ENCODE measurements at regions not wholly inside any gene's neighbourhood (a gene's known extent, or its start where the extent isn't known, plus 50 kb on each side); places are given as distances from the start of the nearest gene placed in this dataset.

DNA sequence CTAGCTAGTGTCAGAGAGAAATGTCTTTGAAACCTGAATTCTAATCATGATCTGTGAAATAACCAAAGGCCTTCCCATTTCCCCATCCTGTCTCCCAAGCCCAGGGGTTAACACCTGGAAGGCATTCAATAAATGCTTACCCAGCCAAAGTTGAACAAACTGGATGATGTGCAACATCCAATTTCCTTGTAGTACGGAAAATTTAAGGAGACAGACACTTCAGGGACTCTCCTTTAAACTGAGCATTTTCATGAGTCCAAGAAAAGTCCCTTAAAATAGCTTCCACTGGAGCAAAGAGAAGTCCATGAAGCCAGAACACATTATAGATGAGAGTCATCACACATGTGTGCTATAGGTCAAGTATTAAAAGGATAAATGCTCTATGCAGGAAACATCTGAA lies 271.2 kb downstream of the RAB28 start:
- Histone ChIP-seq H3K4me1 (peaks cover 0 to under 1% (median 0%) of the 10 kb centered on the region in 4 donors), H3K9me3 (peaks cover 0 to 6% (median 0%) of the 10 kb centered on the region in 4 donors), H3K27me3 (no peaks in the 10 kb centered on the region), H3K36me3 (no peaks in the 10 kb centered on the region), H3K4me3 (no peak overlapping the region), H3K27ac (no peak overlapping the region)
- no peak for DNase-seq (ENCODE audit: low spot score in 2 of 2)
- 83 to 90% methylated on average over 1 of the region's 1 CpG for WGBS, 2 donors
- no peak for TF ChIP-seq EP300 (IDR thresholded peaks at IDR 0.05)

DNA sequence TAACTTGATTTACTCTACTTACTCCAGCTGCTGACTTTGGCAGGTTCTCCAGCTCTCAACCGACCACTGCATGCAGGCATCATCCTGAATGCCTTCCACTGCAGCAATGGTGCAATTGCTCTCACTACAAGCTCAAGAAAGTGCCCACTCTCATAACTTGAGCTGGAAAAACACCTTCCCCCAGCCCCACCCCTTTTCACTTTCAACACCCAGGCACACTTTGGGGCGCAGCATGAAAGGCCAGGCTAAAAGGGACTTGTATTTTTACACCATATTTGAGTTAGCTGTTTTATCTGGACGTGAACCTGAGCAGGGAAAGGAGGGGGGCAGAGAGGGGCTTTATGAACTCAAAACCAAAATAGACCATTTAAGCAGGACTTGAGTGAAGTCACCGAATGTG lies 274.5 kb downstream of the RAB28 start:
- no peaks in the 10 kb centered on the region for H3K9me3 ChIP-seq
- no peak overlapping the region for H3K4me3 ChIP-seq
- 79 to 80% methylated on average over 4 of the region's 4 CpGs for WGBS, 2 donors
- no peaks in the 10 kb centered on the region for H3K27me3 ChIP-seq
- no peaks in the 10 kb centered on the region for H3K36me3 ChIP-seq
- no peak overlapping the region for H3K27ac ChIP-seq
- no peaks in the 10 kb centered on the region for H3K4me1 ChIP-seq
- DNase-seq (ENCODE audit: low spot score in 2 of 2) = no peak
- no peak for TF ChIP-seq POLR2A (IDR thresholded peaks at IDR 0.05)
- TF ChIP-seq, protein P1, sequence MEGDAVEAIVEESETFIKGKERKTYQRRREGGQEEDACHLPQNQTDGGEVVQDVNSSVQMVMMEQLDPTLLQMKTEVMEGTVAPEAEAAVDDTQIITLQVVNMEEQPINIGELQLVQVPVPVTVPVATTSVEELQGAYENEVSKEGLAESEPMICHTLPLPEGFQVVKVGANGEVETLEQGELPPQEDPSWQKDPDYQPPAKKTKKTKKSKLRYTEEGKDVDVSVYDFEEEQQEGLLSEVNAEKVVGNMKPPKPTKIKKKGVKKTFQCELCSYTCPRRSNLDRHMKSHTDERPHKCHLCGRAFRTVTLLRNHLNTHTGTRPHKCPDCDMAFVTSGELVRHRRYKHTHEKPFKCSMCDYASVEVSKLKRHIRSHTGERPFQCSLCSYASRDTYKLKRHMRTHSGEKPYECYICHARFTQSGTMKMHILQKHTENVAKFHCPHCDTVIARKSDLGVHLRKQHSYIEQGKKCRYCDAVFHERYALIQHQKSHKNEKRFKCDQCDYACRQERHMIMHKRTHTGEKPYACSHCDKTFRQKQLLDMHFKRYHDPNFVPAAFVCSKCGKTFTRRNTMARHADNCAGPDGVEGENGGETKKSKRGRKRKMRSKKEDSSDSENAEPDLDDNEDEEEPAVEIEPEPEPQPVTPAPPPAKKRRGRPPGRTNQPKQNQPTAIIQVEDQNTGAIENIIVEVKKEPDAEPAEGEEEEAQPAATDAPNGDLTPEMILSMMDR (IDR thresholded peaks at IDR 0.05) = no peak
- TF ChIP-seq EP300 (IDR thresholded peaks at IDR 0.05) = no peak

DNA sequence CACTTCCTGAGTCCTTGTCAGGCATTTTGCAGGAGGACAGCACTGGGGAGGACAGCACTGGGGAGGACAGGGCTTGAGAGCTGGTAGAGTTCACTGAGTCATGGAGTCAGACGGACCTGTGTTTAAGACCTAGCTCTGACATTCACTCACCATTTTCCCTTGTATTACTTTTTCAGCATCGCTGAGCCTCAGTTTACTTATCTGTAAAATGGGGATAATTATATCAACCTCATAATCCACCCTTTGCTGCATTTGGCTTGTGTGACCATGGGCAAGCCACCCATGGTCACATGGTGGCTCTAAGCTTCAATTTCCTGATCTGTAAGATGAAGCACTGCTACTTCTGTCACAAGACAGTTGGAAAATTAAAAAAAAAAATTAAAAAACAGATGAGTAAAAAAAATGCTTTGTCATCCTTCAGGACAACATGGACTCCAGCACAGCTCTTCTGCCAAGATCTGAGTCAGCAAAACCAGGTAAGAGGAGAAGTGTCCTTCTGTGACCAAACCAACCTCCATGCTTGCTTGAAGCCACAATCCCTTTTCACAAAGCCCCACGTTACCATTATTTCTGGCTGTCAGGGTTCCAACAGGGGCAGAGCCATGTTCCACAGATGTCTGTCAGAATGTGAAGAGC lies 275.5 kb downstream of the RAB28 start:
- WGBS, 2 donors = 88 to 96% methylated on average over 3 of the region's 3 CpGs
- TF ChIP-seq, protein P1 (IDR thresholded peaks at IDR 0.05) = no peak
- no peak for TF ChIP-seq POLR2A (IDR thresholded peaks at IDR 0.05)
- no peak for TF ChIP-seq EP300 (IDR thresholded peaks at IDR 0.05)
- no peak overlapping the region for H3K27ac ChIP-seq
- no peaks in the 10 kb centered on the region for H3K27me3 ChIP-seq
- H3K9me3 ChIP-seq = no peaks in the 10 kb centered on the region
- H3K4me1 ChIP-seq = no peaks in the 10 kb centered on the region
- DNase-seq (ENCODE audit: low spot score in 2 of 2) = no peak
- no peaks in the 10 kb centered on the region for H3K36me3 ChIP-seq
- H3K4me3 ChIP-seq = no peak overlapping the region

DNA sequence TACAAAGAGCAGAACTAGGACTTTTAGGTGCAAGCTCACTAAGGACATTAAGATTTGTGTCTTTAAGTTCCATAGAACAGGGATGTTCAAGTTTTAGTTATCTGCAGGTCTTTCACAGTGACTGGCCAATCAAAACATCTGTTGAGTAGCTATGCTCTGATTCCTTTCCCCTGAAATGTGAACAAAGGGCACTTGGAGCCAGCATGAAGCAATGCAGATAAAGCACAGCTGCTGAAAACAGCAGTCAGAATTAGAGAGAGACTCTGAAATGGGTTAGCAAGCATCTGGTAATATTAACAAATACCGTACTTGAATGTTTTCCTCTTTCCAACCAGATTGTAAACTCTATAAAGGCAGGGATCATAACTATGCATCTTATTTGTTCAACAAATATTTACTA lies 276.9 kb downstream of the RAB28 start:
- TF ChIP-seq EP300 (IDR thresholded peaks at IDR 0.05) = no peak
- TF ChIP-seq POLR2A (IDR thresholded peaks at IDR 0.05) = no peak
- TF ChIP-seq, protein P1 (IDR thresholded peaks at IDR 0.05) = no peak
- Histone ChIP-seq H3K9me3 (no peaks in the 10 kb centered on the region), H3K27me3 (no peaks in the 10 kb centered on the region), H3K27ac (no peak overlapping the region), H3K4me1 (peaks cover 0 to 2% (median 0%) of the 10 kb centered on the region in 4 donors), H3K4me3 (no peak overlapping the region), H3K36me3 (no peaks in the 10 kb centered on the region)
- WGBS, 2 donors = 65 to 76% methylated on average over 1 of the region's 1 CpG
- no peak for DNase-seq (ENCODE audit: low spot score in 2 of 2)

DNA sequence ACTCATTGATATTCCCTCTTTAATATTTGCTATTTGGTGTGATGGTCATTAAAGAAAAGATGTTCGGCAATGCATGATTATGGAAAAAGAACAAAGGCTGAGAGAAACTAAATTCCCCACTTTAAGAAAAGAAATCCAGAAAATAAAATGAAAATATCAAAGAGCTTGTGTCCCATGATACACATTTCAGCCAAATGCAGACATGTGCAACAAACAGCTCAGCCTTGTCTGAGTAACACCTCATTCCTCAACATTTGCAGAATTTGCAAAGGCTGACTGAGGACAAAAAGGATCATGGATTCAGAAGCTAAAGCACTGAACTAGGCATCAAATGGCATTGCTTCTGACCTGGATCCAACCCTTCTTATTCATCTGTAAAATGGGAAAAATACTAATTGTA lies 281.0 kb downstream of the RAB28 start:
- DNase-seq (ENCODE audit: low spot score in 2 of 2) = no peak

More for the DNA sequence above, 281.0 kb downstream of the RAB28 start:
- H3K27me3 ChIP-seq = no peaks in the 10 kb centered on the region
- 53 to 72% methylated on average over 1 of the region's 1 CpG for WGBS, 2 donors
- H3K4me3 ChIP-seq = no peak overlapping the region
- peaks cover 0 to 4% (median 0%) of the 10 kb centered on the region in 4 donors for H3K4me1 ChIP-seq
- H3K27ac ChIP-seq = no peak overlapping the region
- TF ChIP-seq POLR2A (IDR thresholded peaks at IDR 0.05) = no peak
- TF ChIP-seq, protein P1 (IDR thresholded peaks at IDR 0.05) = no peak
- no peak for TF ChIP-seq EP300 (IDR thresholded peaks at IDR 0.05)
- no peaks in the 10 kb centered on the region for H3K9me3 ChIP-seq
- no peaks in the 10 kb centered on the region for H3K36me3 ChIP-seq

Data from tibial nerve (tissue), 4 donors.